ENCODE measurements at regions not wholly inside any gene's neighbourhood (a gene's known extent, or its start where the extent isn't known, plus 50 kb on each side); places are given as distances from the start of the nearest gene placed in this dataset.

DNA sequence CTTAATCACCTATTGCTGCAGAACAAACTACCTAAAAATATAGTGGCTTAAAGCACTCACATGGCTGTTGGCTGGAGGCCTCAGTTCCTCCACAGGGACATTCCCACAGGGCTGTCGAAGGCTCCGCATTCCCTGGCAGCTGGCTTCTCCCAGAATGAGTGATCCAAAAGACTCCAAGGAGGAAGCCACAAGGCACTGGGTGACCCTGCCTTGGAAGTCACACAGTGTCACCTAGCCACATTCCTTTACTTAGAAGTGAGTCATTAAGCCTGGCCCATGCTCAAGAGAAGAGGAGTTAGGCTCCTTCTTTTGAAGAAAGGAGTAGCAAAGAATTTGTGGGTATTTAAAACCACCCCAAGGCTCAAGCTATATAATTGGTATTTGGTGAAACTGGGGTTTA lies 63.9 kb upstream of the MAP1LC3B2 start:
- no peak for DNase-seq

DNA sequence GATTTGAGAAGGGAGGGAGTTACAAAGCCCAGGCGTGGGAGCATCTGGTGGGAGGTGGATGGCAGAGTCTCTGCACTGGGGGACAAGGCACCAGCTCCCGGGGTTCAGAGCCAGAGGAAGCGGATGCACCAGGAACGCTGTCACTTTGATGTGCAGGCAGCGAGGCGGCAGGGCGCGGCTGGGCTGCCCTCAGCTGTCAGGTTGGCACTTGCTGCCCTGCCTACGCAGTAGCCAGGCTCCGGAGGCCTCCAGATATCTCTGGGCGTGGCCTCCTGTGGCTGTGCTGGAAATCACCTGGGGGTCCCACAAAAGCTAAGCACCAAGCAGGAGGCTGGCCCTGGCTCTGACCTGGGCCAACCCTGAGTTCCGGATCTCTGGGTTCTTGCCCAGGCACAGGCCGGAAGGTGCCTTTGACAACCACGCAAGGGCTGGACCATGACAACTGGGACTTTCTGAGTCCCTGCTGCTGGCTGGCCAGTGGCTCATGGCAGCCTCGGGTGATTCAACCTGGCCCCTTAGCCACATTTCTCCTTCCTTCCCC lies 62.1 kb upstream of the MAP1LC3B2 start:
- no peak for DNase-seq

DNA sequence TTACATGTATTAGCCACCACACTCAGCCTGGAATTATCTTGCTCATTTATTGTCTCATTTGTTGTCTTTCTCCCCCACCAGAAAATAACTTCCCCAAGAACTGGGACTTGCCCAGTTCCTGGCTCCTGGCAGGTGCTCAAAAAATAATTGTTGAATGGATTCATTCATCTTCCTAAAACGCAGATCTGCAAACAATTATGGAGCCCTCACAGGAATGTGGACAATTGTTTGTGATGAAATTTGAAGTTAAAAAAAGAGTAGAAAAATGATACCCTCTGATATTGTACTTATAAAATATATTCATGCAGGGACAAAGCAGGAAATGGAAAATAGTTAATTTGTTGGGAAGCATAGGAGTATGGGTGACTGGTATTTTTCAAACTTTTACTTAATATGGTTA lies 60.7 kb upstream of the MAP1LC3B2 start:
- no peak for DNase-seq

DNA sequence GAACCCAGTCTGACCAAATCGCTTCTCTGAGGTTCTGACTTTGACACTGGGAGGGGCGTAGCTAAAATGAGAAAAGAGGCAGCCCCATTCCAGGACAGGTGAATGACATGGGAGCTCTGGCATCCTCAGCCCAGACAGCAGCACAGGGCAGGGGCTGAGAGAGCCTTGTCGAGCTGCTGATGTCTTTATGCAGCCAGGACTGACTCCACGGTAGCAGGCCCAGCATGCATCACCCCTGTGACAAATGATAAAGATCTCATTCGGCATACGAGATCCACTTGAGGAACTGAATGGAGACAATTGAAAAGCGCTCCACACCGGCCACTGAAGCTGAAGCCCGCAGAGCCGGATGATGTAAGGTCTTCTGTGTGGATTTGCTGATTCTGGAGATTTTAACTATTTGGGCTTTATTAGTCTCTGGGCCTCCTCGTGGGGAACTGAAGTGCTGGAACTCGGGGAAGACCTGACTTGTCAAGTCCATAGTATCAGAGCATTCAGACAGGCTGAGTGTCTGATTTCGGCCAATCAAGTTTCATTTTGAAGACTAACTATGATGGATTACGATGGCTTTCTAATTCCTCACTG lies 56.9 kb upstream of the MAP1LC3B2 start:
- DNase-seq, result no peak

DNA sequence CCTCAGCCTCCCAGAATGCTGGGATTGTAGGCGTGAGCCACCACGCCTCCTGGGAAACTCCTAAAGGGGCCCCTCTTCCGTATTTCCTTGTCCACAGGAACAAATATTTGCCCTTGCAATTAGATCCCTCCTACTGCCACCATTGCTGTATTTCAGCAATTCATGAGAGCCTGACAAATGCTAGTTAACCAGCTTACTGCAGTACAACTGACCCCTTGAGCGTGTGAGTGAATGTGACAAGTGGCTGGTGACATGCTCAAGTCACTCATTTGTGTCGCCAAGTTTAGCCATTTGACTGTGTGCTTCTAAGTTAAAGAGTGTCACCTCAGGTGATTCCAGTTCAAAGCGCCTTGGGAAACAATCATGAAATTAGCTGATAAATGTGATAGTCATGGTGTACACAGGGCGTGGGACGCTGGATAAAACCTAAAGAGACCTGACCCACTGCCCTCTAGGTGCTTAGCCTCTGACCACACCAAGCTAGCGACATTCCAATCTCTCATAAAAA lies 56.1 kb upstream of the MAP1LC3B2 start:
- no peak for DNase-seq

DNA sequence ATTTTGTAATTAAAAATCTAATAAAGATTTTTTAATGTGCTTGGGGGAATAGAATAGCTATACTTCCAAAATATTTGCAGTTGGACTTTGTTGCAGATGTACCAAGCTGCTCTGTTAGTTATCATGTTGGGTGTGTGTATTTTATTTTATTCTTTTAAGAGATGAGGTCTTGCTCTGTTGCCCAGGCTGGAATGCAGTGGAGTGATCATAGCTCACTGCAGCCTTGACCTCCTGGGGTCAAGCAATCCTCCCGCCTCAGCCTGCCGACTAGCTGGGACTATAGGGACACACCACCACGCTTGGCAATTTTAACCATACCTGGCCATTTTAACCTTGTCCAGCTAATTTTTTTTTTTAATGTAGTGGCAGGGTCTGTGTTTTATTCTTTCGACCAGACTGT lies 54.7 kb upstream of the MAP1LC3B2 start:
- no peak for DNase-seq

DNA sequence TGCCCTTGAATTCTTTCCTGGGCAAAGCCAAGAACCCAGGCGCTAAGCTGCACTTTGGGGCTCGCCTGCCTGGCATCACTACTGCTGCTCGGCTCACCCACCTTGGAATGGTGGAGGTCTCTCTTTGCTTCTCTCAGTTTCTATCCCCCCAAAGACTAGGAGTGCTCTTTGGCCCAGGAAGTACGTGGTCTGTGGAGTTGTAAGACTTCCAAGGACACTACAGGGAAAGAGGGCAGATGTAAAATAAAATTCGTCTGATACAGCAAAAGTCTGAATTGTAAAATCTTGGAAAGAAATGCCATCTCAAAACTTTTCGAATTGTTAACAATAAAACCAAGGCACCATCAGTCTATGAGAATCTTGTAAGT lies 52.5 kb upstream of the MAP1LC3B2 start:
- no peak for DNase-seq

DNA sequence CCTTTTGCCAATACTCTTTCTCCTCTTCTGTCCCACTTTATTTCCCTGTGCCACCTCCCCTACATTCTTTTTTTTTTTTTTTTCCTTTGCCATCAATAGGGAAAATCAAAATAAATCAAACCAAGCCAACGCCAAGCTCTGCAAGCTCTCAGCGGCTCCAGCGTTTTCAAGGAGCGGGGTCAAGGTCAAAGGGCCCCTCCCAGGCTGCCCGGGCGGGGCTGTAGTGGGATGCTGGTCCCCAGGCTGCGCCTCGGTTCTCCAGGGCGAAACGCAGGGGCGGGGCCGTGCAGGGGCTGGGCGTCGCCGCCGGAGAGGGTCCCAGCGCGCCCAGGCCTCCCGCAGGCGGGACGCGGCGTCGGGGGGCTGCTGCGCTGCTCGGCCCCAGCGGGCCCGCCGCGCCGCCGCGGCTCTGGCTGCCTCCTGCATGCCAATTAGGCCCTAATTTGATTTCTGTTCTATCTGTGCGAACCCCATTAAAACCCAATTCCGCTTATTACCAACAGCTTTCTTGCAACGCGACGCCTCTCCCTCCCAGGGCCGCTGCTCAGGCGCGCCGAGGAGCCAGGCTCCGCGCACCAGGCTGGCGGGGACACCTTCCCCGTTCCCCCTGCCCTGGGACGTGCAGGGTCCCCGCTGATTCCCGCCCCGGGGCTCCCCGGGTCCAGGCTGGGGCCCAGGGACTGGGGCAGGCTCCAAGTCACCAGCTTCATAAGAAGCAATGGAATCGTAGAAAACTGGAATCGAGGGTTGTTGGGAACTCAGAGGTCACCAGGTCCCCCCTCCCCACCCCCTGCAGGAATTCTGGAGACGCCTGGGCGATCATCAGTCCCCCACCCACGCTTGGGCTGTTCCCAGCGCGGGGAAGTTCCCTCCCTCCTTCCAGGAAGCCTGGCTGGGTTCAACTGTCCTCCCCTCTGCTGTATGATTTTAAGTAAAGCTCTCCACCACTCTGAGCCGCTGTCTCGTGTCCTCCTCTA lies 50.7 kb upstream of the MAP1LC3B2 start:
- peak; percentile 9 for DNase-seq

Data from activated T-cell treated with anti-CD3 and anti-CD28 coated beads for 4 hours (primary cell).